Mesenchymal stem cell (in vitro differentiated cells and primary cell): ENCODE measurements at regions not wholly inside any gene's neighbourhood (a gene's known extent, or its start where the extent isn't known, plus 50 kb on each side); places are given as distances from the start of the nearest gene placed in this dataset.

ENCODE experiments used
- DNase-seq: peaks from one replicate; pipeline ENCODE4 v3.0.0-alpha.2; 2013
- H2AFZ ChIP-seq: one replicate; pipeline ENCODE4 v1.6.1; 2013; ENCODE audit warnings: low read depth, mild to moderate bottlenecking, control low read depth, inconsistent platforms, low read length, moderate library complexity
- H2AK5ac ChIP-seq: 2 replicates; pipeline ENCODE4 v1.6.1; 2013; ENCODE audit warnings: low read length, moderate library complexity, mild to moderate bottlenecking, inconsistent platforms; ENCODE audit not compliant: severe bottlenecking
- H2BK120ac ChIP-seq: one replicate; pipeline ENCODE4 v1.6.1; 2013; ENCODE audit warnings: low read depth, mild to moderate bottlenecking, inconsistent platforms, low read length, moderate library complexity
- H2BK12ac ChIP-seq, 2 experiments: one replicate each; pipeline ENCODE4 v1.6.1; 2013; ENCODE audit warnings: inconsistent platforms in 2 of 2, low read length in 2 of 2, mild to moderate bottlenecking in 2 of 2, moderate library complexity in 2 of 2, control low read depth in 1 of 2
- H2BK15ac ChIP-seq: one replicate; pipeline ENCODE4 v1.6.1; 2013; ENCODE audit warnings: mild to moderate bottlenecking, low read depth, inconsistent platforms; ENCODE audit not compliant: poor library complexity, severe bottlenecking
- H2BK5ac ChIP-seq: 2 replicates; pipeline ENCODE4 v1.6.1; 2013; ENCODE audit warnings: low read depth, mild to moderate bottlenecking, low read length, control low read depth, inconsistent platforms; ENCODE audit not compliant: poor library complexity, severe bottlenecking
- H3K14ac ChIP-seq, 2 experiments: one replicate each; pipeline ENCODE4 v1.6.1; 2013; ENCODE audit warnings: inconsistent platforms in 2 of 2, low read length in 2 of 2, control low read depth in 1 of 2, mild to moderate bottlenecking in 1 of 2, moderate library complexity in 1 of 2
- H3K18ac ChIP-seq, 2 experiments: one replicate each; pipeline ENCODE4 v1.6.1; 2013; ENCODE audit warnings: inconsistent platforms in 2 of 2, low read length in 2 of 2, control low read depth in 1 of 2, low read depth in 1 of 2, mild to moderate bottlenecking in 1 of 2
- H3K23ac ChIP-seq, 2 experiments: one replicate each; pipeline ENCODE4 v1.6.1; 2013; ENCODE audit warnings: inconsistent platforms in 2 of 2, low read length in 2 of 2, mild to moderate bottlenecking in 2 of 2, moderate library complexity in 2 of 2, control low read depth in 1 of 2
- H3K27ac ChIP-seq: 2 replicates; pipeline ENCODE4 v1.5.1; 2013; ENCODE audit warnings: mild to moderate bottlenecking, moderate library complexity, low read length, control low read depth, inconsistent platforms; ENCODE audit not compliant: poor library complexity, severe bottlenecking
- H3K27me3 ChIP-seq, 2 experiments: 2 replicates each; pipeline versions ENCODE4 v1.6.1 to v1.7.0; 2013; ENCODE audit warnings: low read length in 2 of 2, mild to moderate bottlenecking in 2 of 2, moderate library complexity in 2 of 2, control low read depth in 1 of 2, inconsistent platforms in 1 of 2; ENCODE audit not compliant: control insufficient read depth in 1 of 2, insufficient read depth in 1 of 2
- H3K36me3 ChIP-seq, 2 experiments: 2 replicates each; pipeline versions ENCODE4 v1.6.1 to v1.7.0; 2013; ENCODE audit warnings: low read length in 2 of 2, control low read depth in 1 of 2, inconsistent platforms in 1 of 2, low read depth in 1 of 2, mild to moderate bottlenecking in 1 of 2; ENCODE audit not compliant: insufficient read depth in 2 of 2, control insufficient read depth in 1 of 2
- H3K4ac ChIP-seq, 2 experiments: one replicate each; pipeline ENCODE4 v1.6.1; 2013; ENCODE audit warnings: inconsistent platforms in 2 of 2, low read length in 2 of 2, mild to moderate bottlenecking in 2 of 2, moderate library complexity in 2 of 2, control low read depth in 1 of 2, low read depth in 1 of 2
- H3K4me1 ChIP-seq: 2 replicates; pipeline ENCODE4 v1.6.1; 2013; ENCODE audit warnings: low read depth, low read length, control low read depth; ENCODE audit not compliant: control insufficient read depth, insufficient read depth
- H3K4me2 ChIP-seq: 2 replicates; pipeline ENCODE4 v1.6.1; 2013; ENCODE audit warnings: low read length, mild to moderate bottlenecking, inconsistent platforms; ENCODE audit not compliant: poor library complexity, severe bottlenecking
- H3K4me3 ChIP-seq, 2 experiments: 2 replicates each; pipeline versions ENCODE4 v1.5.1 to v1.7.0; 2013; ENCODE audit warnings: low read length in 2 of 2, mild to moderate bottlenecking in 2 of 2, control low read depth in 1 of 2, low read depth in 1 of 2; ENCODE audit not compliant: insufficient read depth in 1 of 2
- H3K79me1 ChIP-seq: replicated peaks from 2 replicates; pipeline ENCODE4 v1.6.1; 2013; ENCODE audit warnings: mild to moderate bottlenecking, control low read depth, low read length, inconsistent platforms; ENCODE audit not compliant: poor library complexity, severe bottlenecking
- H3K9ac ChIP-seq: 2 replicates; pipeline ENCODE4 v1.7.0; 2013; ENCODE audit warnings: mild to moderate bottlenecking, low read length, moderate library complexity
- H3K9me3 ChIP-seq: 2 replicates; pipeline ENCODE4 v1.7.0; 2013; ENCODE audit warnings: mild to moderate bottlenecking, low read length; ENCODE audit not compliant: control insufficient read depth
- H4K8ac ChIP-seq: one replicate; pipeline ENCODE4 v1.6.1; 2013; ENCODE audit warnings: inconsistent platforms, mild to moderate bottlenecking, low read length, moderate library complexity
- H4K91ac ChIP-seq: one replicate; pipeline ENCODE4 v1.6.1; 2013; ENCODE audit warnings: mild to moderate bottlenecking, low read length, inconsistent platforms
- WGBS: methylation state at CpG from one replicate; pipeline ENCODE4 v1.1.7; 2013; ENCODE audit warnings: mixed read lengths; 5-methylcytosine and 5-hydroxymethylcytosine counted together

- Histone ChIP-seq H2BK5ac (no peak overlapping the region), H3K14ac (no peak overlapping the region), H3K9ac (no peak overlapping the region), H2BK15ac (no peak overlapping the region), H3K36me3 (no peaks in the 10 kb centered on the region), H3K27ac (no peak overlapping the region), H3K9me3 (no peaks in the 10 kb centered on the region), H3K4me1 (no peaks in the 10 kb centered on the region), H2AK5ac (no peak overlapping the region), H3K18ac (no peak overlapping the region), H2BK120ac (no peak overlapping the region), H4K91ac (no peak overlapping the region), H2BK12ac (no peak overlapping the region), H2AFZ (no peak overlapping the region), H3K79me1 (no peaks in the 10 kb centered on the region), H3K4me3 (no peak overlapping the region), H3K4ac (no peak overlapping the region), H4K8ac (no peak overlapping the region), H3K27me3 (peaks cover 0 to 10% of the 10 kb centered on the region in 2 experiments), H3K4me2 (no peak overlapping the region), H3K23ac (no peak overlapping the region)
- no peak for DNase-seq
- WGBS = 100% methylated on average over 1 of the region's 1 CpG
Measured at GRCh38 chr15:96398776-96399175, 68.3 kb downstream of the NR2F2 start.

- H3K23ac ChIP-seq = no peak overlapping the region
- no peaks in the 10 kb centered on the region for H3K36me3 ChIP-seq
- H3K9ac ChIP-seq = no peak overlapping the region
- no peak overlapping the region for H4K91ac ChIP-seq
- no peak overlapping the region for H3K4ac ChIP-seq
- H3K14ac ChIP-seq = no peak overlapping the region
- H3K4me3 ChIP-seq = no peak overlapping the region
- H3K18ac ChIP-seq = no peak overlapping the region
- H2AK5ac ChIP-seq = no peak overlapping the region
- H2BK12ac ChIP-seq = no peak overlapping the region
- H3K27ac ChIP-seq = no peak overlapping the region
- H3K27me3 ChIP-seq = peaks cover 22 to 27% of the 10 kb centered on the region in 2 experiments
- H3K4me1 ChIP-seq = no peaks in the 10 kb centered on the region
- H2BK15ac ChIP-seq = no peak overlapping the region
- H2BK5ac ChIP-seq = no peak overlapping the region
- no peaks in the 10 kb centered on the region for H3K9me3 ChIP-seq
- H3K79me1 ChIP-seq = no peaks in the 10 kb centered on the region
- no peak overlapping the region for H4K8ac ChIP-seq
- H2AFZ ChIP-seq = no peak overlapping the region
- H2BK120ac ChIP-seq = no peak overlapping the region
- no peak for DNase-seq
- WGBS = 14% methylated on average over 2 of the region's 3 CpGs
- H3K4me2 ChIP-seq = no peak overlapping the region
Measured at GRCh38 chr15:96402403-96402802, 71.9 kb downstream of the NR2F2 start.

- Histone ChIP-seq H3K27me3 (peaks cover 28 to 33% of the 10 kb centered on the region in 2 experiments), H3K9ac (no peak overlapping the region), H3K18ac (no peak overlapping the region), H3K79me1 (no peaks in the 10 kb centered on the region), H2BK12ac (no peak overlapping the region), H2AK5ac (no peak overlapping the region), H2BK5ac (no peak overlapping the region), H3K4ac (no peak overlapping the region), H3K4me1 (no peaks in the 10 kb centered on the region), H3K4me2 (no peak overlapping the region), H3K4me3 (no peak overlapping the region), H2AFZ (no peak overlapping the region), H4K91ac (no peak overlapping the region), H2BK120ac (no peak overlapping the region), H4K8ac (no peak overlapping the region), H3K23ac (no peak overlapping the region), H3K36me3 (no peaks in the 10 kb centered on the region), H2BK15ac (no peak overlapping the region), H3K27ac (no peak overlapping the region), H3K14ac (no peak overlapping the region), H3K9me3 (no peaks in the 10 kb centered on the region)
- DNase-seq = no peak
- WGBS = 93% methylated on average over 1 of the region's 1 CpG
Measured at GRCh38 chr15:96403071-96403470, 72.6 kb downstream of the NR2F2 start.

- H3K4me1 ChIP-seq = no peaks in the 10 kb centered on the region
- DNase-seq = no peak
- no peak overlapping the region for H2BK15ac ChIP-seq
- H3K27ac ChIP-seq = no peak overlapping the region
- H3K18ac ChIP-seq = no peak overlapping the region
- no peak overlapping the region for H3K4ac ChIP-seq
- no peaks in the 10 kb centered on the region for H3K79me1 ChIP-seq
- 83% methylated on average over 1 of the region's 1 CpG for WGBS
- no peak overlapping the region for H4K91ac ChIP-seq
- no peak overlapping the region for H3K14ac ChIP-seq
- no peak overlapping the region for H4K8ac ChIP-seq
- H3K9me3 ChIP-seq = no peaks in the 10 kb centered on the region
- no peak overlapping the region for H3K4me2 ChIP-seq
- H3K9ac ChIP-seq = no peak overlapping the region
- peaks cover 36 to 42% of the 10 kb centered on the region in 2 experiments for H3K27me3 ChIP-seq
- H2AK5ac ChIP-seq = no peak overlapping the region
- H3K4me3 ChIP-seq = no peak overlapping the region
- no peak overlapping the region for H3K23ac ChIP-seq
- no peak overlapping the region for H2BK12ac ChIP-seq
- H2BK120ac ChIP-seq = no peak overlapping the region
- no peak overlapping the region for H2AFZ ChIP-seq
- H2BK5ac ChIP-seq = no peak overlapping the region
- H3K36me3 ChIP-seq = no peaks in the 10 kb centered on the region
Measured at GRCh38 chr15:96403932-96404331, 73.4 kb downstream of the NR2F2 start.
